ENCODE measurements at regions not wholly inside any gene's neighbourhood (a gene's known extent, or its start where the extent isn't known, plus 50 kb on each side); places are given as distances from the start of the nearest gene placed in this dataset.
"Not testable (repeated sequence)": the region's sequence is repeated elsewhere in the genome, so short reads cannot be mapped to it uniquely, and the experiment has no call there.

- no peak for DNase-seq
These were observed 509.3 kb downstream of the CENPC start for GRCh38 chr4:67035986-67036385.

DNA sequence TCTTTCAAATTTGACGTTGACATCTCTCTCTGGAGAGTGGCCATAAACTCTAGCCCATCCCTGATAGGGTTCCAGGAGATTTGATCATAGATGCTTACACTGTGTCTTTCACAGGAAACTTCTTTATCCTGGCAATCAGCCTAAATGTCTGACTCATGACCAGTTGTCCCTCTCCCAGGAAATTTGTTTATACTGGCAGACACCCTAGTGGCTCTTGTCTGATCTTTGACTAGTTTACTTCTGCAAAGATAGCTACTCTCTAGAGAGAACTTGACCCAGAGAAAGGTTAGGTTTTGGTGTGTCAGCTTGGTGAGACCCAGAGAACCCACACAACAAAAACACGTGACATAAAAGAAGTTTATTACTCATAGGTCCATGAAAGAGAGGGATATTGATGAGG, 509.8 kb downstream of the CENPC start:
- no peak for DNase-seq

DNA sequence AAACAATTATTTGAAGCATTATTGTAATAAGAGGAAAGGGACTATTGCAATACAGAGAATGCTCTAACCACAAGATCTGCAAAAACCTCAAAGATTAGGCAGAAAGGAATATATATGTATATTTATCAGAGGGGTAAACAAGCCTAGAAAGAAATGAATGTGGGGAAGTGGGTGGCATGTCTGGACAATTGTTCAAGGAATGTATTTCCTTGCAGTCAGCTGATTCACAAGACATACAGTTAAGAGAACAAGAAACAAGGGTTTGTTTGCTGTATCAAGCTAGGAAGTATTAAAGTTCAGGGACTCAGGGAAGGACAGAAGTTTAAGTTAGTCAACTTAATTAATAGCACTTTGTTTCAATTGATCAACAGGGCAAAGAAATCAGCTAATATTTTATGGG, 514.7 kb downstream of the CENPC start:
- no peak for DNase-seq

- DNase-seq: no peak
These were observed 524.9 kb downstream of the CENPC start for GRCh38 chr4:67020438-67020797.

- DNase-seq: no peak
These were observed 525.4 kb downstream of the CENPC start for GRCh38 chr4:67019686-67020437.

- DNase-seq: no peak
These were observed 530.7 kb downstream of the CENPC start for GRCh38 chr4:67014592-67014991.

DNA sequence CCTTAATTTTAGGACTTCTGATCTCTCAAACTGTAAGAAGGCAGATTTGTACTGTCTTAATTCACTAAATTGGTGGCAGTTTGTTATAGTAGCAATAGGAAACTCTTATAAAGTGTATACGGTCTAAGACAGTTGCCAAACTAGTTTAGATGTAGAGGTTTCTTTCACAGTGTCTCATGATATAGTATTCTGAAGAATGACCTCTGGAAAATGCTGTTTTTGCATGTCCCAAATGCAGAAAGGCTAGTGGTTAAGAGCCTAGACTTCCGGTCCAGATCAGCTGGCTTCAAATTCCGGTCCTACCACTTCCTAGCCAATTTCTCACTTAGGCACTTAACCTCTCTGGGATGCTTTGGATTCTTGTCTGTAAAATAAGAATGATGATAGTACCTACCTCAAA, 538.5 kb downstream of the CENPC start:
- DNase-seq: no peak

DNA sequence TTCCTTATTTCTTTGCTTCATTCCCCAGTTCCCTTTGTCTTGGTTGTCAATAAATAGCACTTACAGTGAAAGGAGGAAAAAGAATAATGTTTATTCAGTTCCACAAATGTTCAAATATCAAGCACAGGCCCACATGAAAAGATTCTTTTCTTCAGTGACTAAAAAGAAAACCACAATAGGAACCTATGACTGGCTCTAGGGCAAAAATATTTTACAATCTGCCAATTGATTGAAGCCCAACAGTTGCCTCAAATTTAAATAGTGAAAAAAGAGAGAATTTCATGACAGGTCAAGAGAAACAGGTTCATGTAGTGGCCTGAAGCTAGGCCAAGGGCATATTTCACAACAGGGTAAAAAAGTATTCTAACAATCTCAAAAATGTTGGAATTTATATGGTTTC, 553.8 kb downstream of the CENPC start:
- DNase-seq: no peak

DNA sequence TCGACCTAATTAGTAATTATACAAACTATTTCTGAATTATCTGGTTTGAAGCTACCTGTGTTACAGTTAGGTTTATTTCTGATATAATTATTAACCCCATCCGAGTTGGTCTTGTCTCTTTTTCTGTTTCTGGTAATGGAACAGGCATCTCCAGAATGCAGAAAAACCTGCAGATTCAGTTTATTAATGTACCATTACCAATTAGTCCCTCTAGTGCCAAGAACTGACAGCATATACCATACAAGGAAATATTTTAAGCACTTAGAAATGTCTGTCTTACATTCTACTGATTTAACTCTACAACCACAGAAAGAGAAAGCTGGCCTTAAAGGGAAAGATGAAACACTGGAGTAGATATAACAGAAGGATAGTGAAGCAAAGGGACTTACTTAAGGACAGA, 570.6 kb downstream of the CENPC start:
- DNase-seq: no peak

- DNase-seq: no peak
These were observed 573.2 kb downstream of the CENPC start for GRCh38 chr4:66972087-66972486.

DNA sequence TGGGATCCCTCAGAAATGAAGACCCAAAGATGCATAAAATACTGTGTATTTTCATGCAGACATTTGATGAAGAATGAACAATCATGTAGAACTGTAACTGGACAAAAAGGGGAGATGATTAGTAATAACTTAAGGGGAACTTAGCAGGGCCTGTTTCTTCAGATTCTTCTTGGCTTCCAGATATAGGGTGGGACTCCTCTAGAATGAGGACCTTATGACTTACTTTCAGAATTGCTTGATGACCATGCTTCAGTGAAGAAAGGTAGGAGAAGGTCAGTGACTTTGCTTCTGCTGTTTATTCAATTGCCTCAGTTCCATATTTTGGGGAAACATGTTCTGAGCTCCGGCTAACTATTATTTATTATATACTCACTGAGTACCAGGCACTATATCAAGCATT, 580.8 kb downstream of the CENPC start:
- DNase-seq: no peak

GRCh38 chr4:66963084-66963483, 582.2 kb downstream of the CENPC start:
- no peak for DNase-seq

DNA sequence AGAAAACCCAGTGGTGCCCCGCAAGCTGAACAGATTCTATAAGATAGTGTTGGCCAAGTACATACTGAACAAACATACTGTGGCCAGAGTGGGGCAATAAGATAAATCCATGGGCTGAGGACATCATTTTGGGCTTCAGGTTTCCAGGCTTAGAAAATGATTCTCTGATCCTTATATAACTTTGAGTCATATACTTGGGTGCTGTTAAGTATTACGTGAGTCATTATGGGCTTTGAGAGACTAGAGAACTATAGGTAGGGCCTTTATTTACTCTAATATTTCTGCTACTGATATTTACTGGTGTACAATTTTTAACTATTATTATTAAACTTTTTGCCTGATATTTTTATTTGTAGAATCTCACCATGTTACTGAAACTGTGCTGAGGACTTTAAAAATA, 586.1 kb downstream of the CENPC start:
- DNase-seq: no peak

- no peak for DNase-seq
These were observed 588.5 kb downstream of the CENPC start for GRCh38 chr4:66956852-66957251.

- no peak for DNase-seq
These were observed 588.9 kb downstream of the CENPC start for GRCh38 chr4:66956426-66956825.

- DNase-seq: no peak
These were observed 589.5 kb downstream of the CENPC start for GRCh38 chr4:66955784-66956183.

DNA sequence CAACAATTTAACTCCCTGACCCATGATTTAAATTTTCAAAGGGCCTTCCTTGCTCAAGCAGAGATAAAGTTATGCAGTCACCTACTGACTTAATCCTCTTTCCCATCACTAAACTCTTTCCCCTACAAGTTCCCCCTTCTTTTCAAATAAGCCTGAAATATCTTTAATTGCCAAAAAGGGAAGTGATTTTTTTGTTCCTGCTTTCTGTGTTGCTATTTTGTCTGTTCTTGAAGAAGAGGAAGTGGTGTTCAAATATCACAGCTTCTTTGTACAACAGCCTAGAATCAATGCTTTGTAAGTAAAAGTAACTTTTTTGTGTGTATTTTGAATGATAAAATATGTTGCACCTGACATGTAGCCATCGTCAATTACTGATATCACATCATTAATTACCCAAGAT, 595.9 kb downstream of the CENPC start:
- DNase-seq: no peak

DNA sequence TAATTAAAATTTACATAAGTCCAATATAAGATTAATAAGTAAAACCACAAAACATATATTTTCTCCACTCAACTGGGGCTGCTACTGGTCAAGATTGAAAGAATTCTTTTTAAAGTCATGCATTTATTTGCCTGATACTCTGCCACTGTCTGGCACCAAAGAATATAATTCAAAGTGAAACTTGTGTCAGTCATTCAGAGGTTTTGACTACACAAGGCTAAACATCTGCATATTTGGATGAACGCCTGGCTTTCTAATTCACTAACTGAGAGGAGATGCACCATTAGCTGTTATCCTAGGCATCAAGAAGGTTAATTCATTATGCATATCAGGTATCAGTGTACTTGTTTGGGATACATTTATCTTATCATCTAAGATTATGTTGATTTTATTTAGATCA, 598.5 kb downstream of the CENPC start:
- DNase-seq: no peak

GRCh38 chr4:66943112-66943511, 602.2 kb downstream of the CENPC start:
- DNase-seq: no peak

DNA sequence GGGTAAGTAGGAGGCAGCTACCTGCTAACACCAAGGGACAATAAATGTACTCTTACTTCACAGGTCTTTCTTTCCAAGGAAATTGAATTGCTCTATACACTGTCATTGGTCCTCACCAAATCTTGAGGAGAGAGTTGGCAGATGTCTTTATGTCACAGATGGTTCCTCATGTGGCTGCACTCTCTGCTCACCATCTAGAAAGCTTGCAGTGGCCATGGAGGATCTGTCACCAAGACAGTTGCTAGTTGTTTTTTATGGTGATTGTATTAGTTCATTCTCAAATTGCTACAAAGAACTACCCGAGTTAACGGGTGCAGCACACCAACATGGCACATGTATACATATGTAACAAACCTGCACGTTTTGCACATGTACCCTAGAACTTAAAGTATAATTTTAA, 613.3 kb downstream of the CENPC start:
- not testable (repeated sequence) for DNase-seq

- no peak for DNase-seq
These were observed 615.1 kb downstream of the CENPC start for GRCh38 chr4:66930206-66930605.

- DNase-seq: no peak
These were observed 615.6 kb downstream of the CENPC start for GRCh38 chr4:66929748-66930147.

- DNase-seq: not testable (repeated sequence)
These were observed 616.4 kb downstream of the CENPC start for GRCh38 chr4:66928881-66929280.

- DNase-seq: no peak
These were observed 617.4 kb downstream of the CENPC start for GRCh38 chr4:66927937-66928336.

- DNase-seq: no peak
These were observed 618.6 kb downstream of the CENPC start for GRCh38 chr4:66926687-66927086.

Data from activated CD4-positive, alpha-beta T cell treated with anti-CD3 and anti-CD28 coated beads, Interleukin-2, amount 50 U/mL, for 16 hours (primary cell).